ENCODE measurements at regions not wholly inside any gene's neighbourhood (a gene's known extent, or its start where the extent isn't known, plus 50 kb on each side); places are given as distances from the start of the nearest gene placed in this dataset.

DNA sequence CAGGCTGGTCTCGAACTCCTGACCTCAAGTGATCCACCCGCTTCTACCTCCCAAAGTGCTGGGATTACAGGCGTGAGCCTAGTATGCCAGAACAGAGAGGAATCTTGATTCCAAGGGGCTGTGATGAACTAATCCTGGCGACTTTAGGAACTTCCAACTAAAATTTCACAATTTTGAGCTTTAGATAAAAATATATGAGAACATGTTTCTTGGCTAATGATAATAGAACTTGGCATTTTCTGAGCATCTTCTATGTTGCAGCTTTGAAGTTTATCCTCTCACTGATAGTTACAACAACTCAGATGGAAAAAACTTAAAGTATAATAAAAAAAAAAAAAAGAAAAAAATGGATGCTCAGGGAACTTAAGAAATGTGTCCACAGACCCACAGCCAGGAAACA, 69.8 kb upstream of the WSCD1 start:
- no peak for TF ChIP-seq CTCF (IDR thresholded peaks at IDR 0.05; ENCODE audit: low read depth, low read length, poor library complexity, severe bottlenecking)
- TF ChIP-seq EZH2phosphoT487 (IDR thresholded peaks at IDR 0.05; ENCODE audit: borderline replicate concordance, low read length): no peak
